Choroid plexus epithelial cell (primary cell): ENCODE measurements at regions not wholly inside any gene's neighbourhood (a gene's known extent, or its start where the extent isn't known, plus 50 kb on each side); places are given as distances from the start of the nearest gene placed in this dataset.
A peak's percentile ranks its signal among the peaks of the same experiment; 100 is the strongest.

Experiments
- DNase-seq: peaks from one replicate; pipeline ENCODE4 v3.0.0-alpha.2; 2010; ENCODE audit warnings: low read depth
- H3K4me3 ChIP-seq: 2 replicates; pipeline ENCODE4 v1.5.1; 2011; ENCODE audit warnings: low read depth, mild to moderate bottlenecking, control low read depth, low read length, moderate library complexity
- CTCF ChIP-seq: conservative IDR thresholded peaks from 2 replicates; pipeline ENCODE4 v1.5.1; 2011; ENCODE audit warnings: low read depth, mild to moderate bottlenecking, control low read depth, inconsistent platforms, low read length, moderate library complexity

- no peak for TF ChIP-seq CTCF
- no peak overlapping the region for H3K4me3 ChIP-seq
- no peak for DNase-seq
Observed at GRCh38 chr12:125210104-125210755, 145.0 kb downstream of the AACS start.

- H3K4me3 ChIP-seq, result no peak overlapping the region
- no peak for DNase-seq
- TF ChIP-seq CTCF, result no peak
Observed at GRCh38 chr12:125211464-125211863, 146.2 kb downstream of the AACS start.

- DNase-seq, result no peak
- no peak overlapping the region for H3K4me3 ChIP-seq
Observed at GRCh38 chr12:125214289-125214688, 149.1 kb downstream of the AACS start.

GRCh38 chr12:125216756-125217155, 151.5 kb downstream of the AACS start:
- no peak for DNase-seq
- no peak overlapping the region for H3K4me3 ChIP-seq
- no peak for TF ChIP-seq CTCF

More at GRCh38 chr12:125214289-125214688, 149.1 kb downstream of the AACS start:
- TF ChIP-seq CTCF, result no peak

- H3K4me3 ChIP-seq, result no peak overlapping the region
- DNase-seq, result no peak
- TF ChIP-seq CTCF, result no peak
Observed at GRCh38 chr12:125217308-125217707, 152.1 kb downstream of the AACS start.

GRCh38 chr12:125218952-125219351, 153.7 kb downstream of the AACS start:
- H3K4me3 ChIP-seq, result no peak overlapping the region
- no peak for TF ChIP-seq CTCF
- DNase-seq, result no peak

GRCh38 chr12:125220404-125221273, 155.4 kb downstream of the AACS start:
- no peak for TF ChIP-seq CTCF
- no peak overlapping the region for H3K4me3 ChIP-seq
- DNase-seq, result peak; percentile 1
